SK-N-MC (cell line): ENCODE measurements at regions not wholly inside any gene's neighbourhood (a gene's known extent, or its start where the extent isn't known, plus 50 kb on each side); places are given as distances from the start of the nearest gene placed in this dataset.

ENCODE experiments used
- EZH2 ChIP-seq: fragments of 200-600 bp; sonication (generic); IDR thresholded peaks from one replicate; pipeline ENCODE4 v1.6.1; 2017; ENCODE audit warnings: antibody characterized with exemption
- POLR2AphosphoS5 ChIP-seq: IDR thresholded peaks from 2 replicates; pipeline ENCODE4 v1.6.1; 2012; ENCODE audit warnings: mild to moderate bottlenecking, low read depth, low read length, borderline replicate concordance

- no peak for TF ChIP-seq POLR2AphosphoS5
- TF ChIP-seq EZH2, result no peak
Observed at GRCh38 chr12:24708043-24708442, 240.9 kb downstream of the BCAT1 start.
